ENCODE measurements at regions not wholly inside any gene's neighbourhood (a gene's known extent, or its start where the extent isn't known, plus 50 kb on each side); places are given as distances from the start of the nearest gene placed in this dataset.

- TF ChIP-seq EZH2 (IDR thresholded peaks at IDR 0.05; ENCODE audit: borderline replicate concordance, low read depth, low read length, severe bottlenecking): no peak
- no peak for TF ChIP-seq CTCF (IDR thresholded peaks at IDR 0.05; ENCODE audit: borderline replicate concordance, extremely low read depth, low read length, poor library complexity, severe bottlenecking)
Observed at GRCh38 chr3:106438887-106439286, 570.1 kb upstream of the CBLB start.
